ENCODE measurements at regions not wholly inside any gene's neighbourhood (a gene's known extent, or its start where the extent isn't known, plus 50 kb on each side); places are given as distances from the start of the nearest gene placed in this dataset.

DNA sequence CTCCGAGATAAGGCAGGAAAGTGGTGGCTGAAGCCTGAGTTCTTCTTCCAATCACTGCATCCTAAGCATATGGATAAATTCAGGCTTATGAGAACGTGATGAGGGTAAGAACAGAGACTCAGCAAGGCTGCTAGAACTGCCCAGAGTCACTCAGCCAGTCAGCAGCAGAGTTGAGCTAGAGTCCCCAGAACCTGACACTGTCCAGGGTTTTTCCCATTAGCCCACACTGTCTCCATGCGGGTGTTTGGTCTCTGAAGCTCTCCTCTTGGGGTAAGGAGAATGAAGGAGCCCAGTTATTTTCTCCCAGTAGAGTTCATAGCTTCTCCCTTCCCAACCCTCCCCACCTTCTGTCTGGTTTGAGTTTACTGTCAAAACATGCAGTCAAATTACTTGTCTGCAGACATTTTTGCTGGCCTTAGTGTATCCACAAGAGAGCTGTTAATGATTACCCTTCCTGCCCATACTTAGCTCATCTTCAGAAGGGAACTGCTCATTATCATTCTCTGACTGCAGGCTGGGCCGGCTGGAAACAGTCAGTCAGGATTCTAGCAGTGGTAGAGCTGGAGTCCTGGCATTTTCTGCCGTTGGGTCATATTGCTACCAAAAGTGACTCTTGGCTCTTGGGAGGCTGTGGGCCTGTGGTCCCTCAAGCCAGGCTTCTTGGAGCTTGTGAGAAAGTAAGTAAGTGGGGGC lies 460.0 kb downstream of the HS3ST3B1 start:
- TF ChIP-seq, protein P1, sequence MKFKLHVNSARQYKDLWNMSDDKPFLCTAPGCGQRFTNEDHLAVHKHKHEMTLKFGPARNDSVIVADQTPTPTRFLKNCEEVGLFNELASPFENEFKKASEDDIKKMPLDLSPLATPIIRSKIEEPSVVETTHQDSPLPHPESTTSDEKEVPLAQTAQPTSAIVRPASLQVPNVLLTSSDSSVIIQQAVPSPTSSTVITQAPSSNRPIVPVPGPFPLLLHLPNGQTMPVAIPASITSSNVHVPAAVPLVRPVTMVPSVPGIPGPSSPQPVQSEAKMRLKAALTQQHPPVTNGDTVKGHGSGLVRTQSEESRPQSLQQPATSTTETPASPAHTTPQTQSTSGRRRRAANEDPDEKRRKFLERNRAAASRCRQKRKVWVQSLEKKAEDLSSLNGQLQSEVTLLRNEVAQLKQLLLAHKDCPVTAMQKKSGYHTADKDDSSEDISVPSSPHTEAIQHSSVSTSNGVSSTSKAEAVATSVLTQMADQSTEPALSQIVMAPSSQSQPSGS (CRISPR knock-in tag; IDR thresholded peaks at IDR 0.05; ENCODE audit: borderline replicate concordance, low read depth) = no peak
- TF ChIP-seq, protein P2, sequence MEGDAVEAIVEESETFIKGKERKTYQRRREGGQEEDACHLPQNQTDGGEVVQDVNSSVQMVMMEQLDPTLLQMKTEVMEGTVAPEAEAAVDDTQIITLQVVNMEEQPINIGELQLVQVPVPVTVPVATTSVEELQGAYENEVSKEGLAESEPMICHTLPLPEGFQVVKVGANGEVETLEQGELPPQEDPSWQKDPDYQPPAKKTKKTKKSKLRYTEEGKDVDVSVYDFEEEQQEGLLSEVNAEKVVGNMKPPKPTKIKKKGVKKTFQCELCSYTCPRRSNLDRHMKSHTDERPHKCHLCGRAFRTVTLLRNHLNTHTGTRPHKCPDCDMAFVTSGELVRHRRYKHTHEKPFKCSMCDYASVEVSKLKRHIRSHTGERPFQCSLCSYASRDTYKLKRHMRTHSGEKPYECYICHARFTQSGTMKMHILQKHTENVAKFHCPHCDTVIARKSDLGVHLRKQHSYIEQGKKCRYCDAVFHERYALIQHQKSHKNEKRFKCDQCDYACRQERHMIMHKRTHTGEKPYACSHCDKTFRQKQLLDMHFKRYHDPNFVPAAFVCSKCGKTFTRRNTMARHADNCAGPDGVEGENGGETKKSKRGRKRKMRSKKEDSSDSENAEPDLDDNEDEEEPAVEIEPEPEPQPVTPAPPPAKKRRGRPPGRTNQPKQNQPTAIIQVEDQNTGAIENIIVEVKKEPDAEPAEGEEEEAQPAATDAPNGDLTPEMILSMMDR (IDR thresholded peaks at IDR 0.05) = no peak
- TF ChIP-seq, protein P3, sequence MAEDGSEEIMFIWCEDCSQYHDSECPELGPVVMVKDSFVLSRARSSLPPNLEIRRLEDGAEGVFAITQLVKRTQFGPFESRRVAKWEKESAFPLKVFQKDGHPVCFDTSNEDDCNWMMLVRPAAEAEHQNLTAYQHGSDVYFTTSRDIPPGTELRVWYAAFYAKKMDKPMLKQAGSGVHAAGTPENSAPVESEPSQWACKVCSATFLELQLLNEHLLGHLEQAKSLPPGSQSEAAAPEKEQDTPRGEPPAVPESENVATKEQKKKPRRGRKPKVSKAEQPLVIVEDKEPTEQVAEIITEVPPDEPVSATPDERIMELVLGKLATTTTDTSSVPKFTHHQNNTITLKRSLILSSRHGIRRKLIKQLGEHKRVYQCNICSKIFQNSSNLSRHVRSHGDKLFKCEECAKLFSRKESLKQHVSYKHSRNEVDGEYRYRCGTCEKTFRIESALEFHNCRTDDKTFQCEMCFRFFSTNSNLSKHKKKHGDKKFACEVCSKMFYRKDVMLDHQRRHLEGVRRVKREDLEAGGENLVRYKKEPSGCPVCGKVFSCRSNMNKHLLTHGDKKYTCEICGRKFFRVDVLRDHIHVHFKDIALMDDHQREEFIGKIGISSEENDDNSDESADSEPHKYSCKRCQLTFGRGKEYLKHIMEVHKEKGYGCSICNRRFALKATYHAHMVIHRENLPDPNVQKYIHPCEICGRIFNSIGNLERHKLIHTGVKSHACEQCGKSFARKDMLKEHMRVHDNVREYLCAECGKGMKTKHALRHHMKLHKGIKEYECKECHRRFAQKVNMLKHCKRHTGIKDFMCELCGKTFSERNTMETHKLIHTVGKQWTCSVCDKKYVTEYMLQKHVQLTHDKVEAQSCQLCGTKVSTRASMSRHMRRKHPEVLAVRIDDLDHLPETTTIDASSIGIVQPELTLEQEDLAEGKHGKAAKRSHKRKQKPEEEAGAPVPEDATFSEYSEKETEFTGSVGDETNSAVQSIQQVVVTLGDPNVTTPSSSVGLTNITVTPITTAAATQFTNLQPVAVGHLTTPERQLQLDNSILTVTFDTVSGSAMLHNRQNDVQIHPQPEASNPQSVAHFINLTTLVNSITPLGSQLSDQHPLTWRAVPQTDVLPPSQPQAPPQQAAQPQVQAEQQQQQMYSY (CRISPR knock-in tag; IDR thresholded peaks at IDR 0.05) = no peak
- TF ChIP-seq FOXK1 (CRISPR knock-in tag; IDR thresholded peaks at IDR 0.05) = no peak
- TF ChIP-seq SP1 (CRISPR knock-in tag; conservative IDR thresholded peaks at IDR 0.05) = no peak
- no peak for TF ChIP-seq JUN (CRISPR knock-in tag; IDR thresholded peaks at IDR 0.05)
- TF ChIP-seq IRF2 (CRISPR knock-in tag; IDR thresholded peaks at IDR 0.05; ENCODE audit: borderline replicate concordance, low read depth) = no peak

All from WTC11 (cell line).